B cell (primary cell): ENCODE measurements at regions not wholly inside any gene's neighbourhood (a gene's known extent, or its start where the extent isn't known, plus 50 kb on each side); places are given as distances from the start of the nearest gene placed in this dataset.

Experiments
- EZH2 ChIP-seq: IDR thresholded peaks from 2 replicates; pipeline ENCODE4 v1.6.1; 2012; ENCODE audit warnings: borderline replicate concordance, low read depth, mild to moderate bottlenecking, moderate library complexity, low read length; ENCODE audit not compliant: insufficient read depth, poor library complexity, severe bottlenecking
- TF ChIP-seq, protein P1 (sequence below): fragments of 200-600 bp; IDR thresholded peaks from one replicate; pipeline ENCODE4 v1.8.0; 2022; ENCODE audit warnings: antibody characterized with exemption, mild to moderate bottlenecking

DNA sequence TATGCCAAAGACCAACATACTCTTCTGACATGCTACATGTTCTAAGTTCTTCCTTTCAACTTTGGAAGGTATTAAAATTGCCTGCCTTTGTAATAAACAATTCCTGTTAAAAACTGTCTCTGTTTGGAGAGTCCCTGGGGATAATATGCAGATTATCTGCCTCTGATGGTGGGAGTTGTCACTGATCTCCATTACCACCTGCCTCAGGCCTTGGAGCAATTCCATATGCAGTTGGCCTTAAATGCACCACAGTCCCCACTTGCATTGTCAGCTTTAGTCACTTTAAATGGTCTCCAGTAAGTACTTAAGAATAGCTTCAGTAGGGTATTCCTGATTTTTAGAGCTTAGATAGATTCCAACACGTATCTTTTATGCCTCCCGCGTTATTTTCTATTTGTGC lies 121.1 kb upstream of the GOLIM4 start:
- TF ChIP-seq EZH2, result no peak
- TF ChIP-seq, protein P1, sequence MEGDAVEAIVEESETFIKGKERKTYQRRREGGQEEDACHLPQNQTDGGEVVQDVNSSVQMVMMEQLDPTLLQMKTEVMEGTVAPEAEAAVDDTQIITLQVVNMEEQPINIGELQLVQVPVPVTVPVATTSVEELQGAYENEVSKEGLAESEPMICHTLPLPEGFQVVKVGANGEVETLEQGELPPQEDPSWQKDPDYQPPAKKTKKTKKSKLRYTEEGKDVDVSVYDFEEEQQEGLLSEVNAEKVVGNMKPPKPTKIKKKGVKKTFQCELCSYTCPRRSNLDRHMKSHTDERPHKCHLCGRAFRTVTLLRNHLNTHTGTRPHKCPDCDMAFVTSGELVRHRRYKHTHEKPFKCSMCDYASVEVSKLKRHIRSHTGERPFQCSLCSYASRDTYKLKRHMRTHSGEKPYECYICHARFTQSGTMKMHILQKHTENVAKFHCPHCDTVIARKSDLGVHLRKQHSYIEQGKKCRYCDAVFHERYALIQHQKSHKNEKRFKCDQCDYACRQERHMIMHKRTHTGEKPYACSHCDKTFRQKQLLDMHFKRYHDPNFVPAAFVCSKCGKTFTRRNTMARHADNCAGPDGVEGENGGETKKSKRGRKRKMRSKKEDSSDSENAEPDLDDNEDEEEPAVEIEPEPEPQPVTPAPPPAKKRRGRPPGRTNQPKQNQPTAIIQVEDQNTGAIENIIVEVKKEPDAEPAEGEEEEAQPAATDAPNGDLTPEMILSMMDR, result no peak
